NCI-H146 (cell line): ENCODE measurements at regions not wholly inside any gene's neighbourhood (a gene's known extent, or its start where the extent isn't known, plus 50 kb on each side); places are given as distances from the start of the nearest gene placed in this dataset.
"Not testable (repeated sequence)": the region's sequence is repeated elsewhere in the genome, so short reads cannot be mapped to it uniquely, and the experiment has no call there.

Experiments used
- DNase-seq: peaks from one replicate; lab custom pipeline; 2025; lab: John Stamatoyannopoulos, UW

DNA sequence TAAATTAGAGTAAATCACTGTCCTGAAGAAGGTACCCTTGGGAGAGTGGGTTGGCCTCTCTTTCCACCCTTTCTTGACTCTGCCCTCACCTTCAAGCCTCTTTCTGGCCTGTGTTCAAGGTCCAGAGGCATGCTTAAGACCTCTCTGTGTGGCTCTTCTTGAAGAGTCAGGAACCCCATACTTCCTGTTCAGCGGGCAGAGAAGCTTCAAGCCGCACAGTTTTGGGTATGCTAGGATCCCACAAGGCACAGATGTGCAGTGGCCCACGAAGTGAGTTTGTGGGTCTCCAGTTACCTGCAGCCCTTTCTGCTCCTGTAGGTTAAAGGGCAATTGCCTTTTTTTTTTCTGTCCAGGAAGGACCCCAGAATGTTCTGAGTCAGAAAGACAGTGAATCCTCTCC lies 113.7 kb downstream of the PPIAL4A start:
- not testable (repeated sequence) for DNase-seq

DNA sequence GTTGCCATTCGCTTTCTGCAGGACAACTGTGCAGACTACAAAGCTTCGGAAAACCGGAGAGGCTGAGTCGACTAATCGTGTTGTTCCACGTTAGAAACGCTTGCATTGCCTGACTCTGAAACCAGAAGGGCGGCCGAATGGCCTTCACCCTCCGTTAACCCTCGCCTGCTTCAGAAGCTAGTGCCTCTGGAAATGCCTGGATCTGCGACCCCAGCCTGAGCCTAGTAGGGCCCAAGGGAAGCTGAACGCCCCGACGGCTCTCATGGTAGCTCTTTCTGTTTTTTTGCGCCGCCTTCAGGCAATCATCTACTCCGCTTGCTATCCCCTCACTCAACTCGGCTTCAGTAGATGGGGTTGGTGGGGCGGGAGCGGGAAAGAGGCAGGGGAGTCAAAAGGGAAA lies 117.3 kb downstream of the PPIAL4A start:
- DNase-seq: not testable (repeated sequence)

DNA sequence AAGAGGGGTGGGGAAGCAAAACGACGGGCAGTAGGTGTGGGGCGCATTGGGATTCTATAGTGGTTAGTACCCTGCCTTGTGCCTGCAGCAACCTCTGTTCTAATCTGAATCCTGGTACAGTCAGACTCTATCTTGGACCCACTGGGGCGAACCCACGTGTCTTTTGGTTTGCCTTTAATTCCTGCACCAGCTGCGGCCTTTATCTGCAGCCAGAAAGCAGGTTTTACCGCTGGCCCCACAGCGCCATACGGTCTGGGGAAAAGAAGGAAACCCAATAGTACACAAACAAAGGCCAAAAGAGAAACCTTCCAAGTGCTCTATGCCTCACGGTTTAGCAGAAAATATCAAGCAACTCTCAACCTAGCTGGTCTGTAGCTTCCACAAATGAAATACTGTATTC lies 118.2 kb downstream of the PPIAL4A start:
- not testable (repeated sequence) for DNase-seq

DNA sequence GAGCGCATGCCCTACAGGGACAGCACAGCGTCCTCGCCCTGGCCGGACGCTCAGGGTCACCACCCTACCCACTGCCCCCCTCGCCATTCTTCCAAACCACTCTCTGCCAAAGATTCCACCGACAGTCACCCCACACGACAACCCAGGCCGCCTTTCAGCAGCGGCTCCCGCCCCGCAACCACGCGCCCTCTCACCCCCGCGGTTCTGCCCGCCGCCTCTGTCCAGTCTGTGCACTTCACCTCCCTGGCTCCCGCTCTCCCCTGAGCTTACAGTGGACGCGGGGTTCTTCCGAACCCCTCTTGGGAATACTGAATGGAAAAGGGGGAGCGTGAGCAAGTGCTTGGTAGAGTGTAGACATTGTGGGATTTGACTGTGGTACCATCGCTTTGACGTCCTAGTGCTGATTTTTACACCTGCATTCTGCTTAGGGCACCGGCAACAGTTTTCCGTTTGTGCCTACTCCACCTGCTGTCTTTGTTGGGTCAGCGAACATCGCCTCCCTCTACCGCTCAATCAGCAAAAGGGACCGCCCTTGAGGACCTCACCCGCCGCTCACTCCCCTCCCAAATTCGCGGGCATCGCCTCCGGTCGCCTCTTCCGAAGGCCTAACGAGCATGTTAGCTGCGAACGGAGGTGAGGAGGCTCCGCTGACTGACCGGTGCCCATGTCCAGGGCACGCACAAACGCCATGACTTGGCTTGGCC lies 119.1 kb downstream of the PPIAL4A start:
- DNase-seq: not testable (repeated sequence)

DNA sequence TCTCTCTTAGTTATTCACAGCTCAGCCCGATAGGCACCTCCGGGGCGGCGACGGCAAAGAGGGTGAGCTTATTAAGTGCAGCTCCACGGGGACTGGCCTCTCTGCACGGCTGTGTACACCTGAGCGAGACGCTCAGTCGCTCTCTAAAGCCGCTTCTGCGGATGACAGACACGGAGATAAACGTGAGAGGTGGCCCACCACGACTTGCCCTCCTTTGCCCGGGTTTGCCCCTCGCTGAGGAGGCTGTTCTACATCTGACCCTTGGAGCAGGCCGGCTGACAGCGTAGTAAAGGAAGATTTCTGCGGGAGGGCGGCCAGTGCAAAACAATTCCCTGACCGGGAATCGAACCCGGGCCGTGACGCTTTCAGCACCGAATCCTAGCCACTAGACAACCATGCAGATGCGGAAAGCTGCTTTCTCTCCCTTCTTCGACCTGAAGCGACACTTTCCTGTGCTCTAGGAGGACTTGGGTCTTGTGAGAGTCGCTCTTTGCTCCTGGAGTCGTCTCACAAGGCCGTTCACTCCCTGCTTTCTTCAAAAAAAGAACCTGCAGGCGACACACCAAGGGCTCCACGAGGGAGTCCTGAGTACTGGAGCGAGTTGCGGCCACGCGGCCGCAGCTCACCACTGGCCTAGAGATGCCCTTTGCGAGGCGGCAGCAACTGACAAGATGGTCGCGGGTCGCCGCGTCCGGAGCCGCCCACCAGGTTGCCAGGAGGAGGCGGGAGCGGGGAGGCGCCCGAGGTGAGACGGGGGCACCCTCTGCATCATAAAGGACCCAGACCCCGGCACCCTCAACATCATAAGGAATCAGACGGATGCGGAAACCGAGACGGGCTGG lies 119.9 kb downstream of the PPIAL4A start:
- not testable (repeated sequence) for DNase-seq

DNA sequence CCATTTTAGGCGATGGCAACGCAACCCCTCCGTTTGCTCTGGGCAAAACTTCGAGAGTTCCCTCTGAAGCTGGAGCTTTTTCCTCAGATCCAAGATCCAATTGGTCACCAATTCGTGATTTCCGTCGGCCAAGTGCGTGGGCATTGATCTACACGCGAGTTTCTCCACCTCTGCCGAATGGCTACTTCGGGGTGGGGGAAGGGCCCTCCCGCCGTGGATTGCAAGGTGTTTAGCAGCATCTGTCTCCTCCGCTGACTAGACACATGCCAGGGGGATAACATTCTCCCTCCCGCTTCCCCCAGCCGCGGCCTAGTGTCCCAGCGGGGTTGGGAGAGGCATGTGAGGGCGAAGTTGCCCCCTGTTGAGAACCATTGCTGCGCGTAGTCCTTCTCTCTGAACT lies 120.6 kb downstream of the PPIAL4A start:
- DNase-seq: not testable (repeated sequence)

DNA sequence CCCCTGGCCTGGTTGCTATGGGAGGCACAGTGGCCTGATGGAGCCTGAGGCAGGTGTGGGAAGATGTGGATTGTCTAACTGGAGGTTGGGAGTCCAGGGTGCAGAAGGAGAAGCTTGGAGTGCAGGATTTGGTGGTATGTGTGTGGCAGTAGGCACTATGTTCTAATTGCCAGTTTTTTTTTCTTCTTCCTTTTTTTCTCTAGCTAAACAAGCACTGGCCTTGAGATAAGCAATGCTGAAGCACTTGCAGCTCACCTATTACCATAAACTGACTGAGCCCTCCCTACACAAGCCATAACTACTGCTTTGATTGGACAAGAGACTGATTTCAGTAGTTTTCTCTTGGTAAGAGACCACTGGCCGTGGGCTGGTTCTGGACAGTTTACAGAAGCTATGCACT lies 123.6 kb downstream of the PPIAL4A start:
- DNase-seq: not testable (repeated sequence)

DNA sequence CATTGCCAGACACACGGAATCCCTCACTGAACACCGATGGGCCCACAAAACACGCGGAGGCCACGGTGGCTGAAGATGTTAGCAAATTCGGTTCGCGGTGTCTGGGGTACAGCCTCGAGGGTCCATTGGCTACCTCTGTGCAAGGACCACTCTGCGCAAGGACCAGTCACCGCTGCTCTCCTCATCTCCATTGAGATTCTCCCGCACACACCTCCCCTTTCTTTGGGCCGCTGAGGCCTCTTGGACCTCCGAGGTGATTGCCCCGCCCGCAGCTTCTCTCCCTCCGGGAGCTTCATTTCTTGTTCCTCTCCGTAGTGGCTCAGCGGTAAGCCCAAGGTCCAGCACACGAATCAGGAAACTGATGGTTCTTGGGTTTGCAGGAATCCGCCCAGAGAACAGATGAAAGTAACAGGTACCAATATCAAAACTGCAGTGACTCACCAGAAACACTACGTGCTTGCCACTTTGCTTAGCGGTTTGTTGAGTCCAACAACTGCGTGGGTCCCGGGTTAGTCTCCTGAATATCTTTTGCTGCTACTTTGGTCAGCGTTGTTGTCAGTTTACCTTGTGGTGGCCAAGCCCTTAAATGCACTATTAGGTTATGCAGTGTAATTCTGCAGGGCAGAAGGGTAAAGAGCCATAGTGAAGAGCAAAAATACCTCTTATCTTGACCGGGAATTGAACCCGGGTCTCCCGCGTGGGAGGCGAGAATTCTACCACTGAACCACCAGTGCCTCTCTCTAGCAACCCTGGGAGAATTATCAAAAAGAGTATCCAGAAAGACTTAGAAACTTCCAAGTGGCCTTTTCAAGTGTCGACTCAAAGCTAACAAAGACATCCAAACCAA lies 126.8 kb downstream of the PPIAL4A start:
- DNase-seq: peak; percentile 18

DNA sequence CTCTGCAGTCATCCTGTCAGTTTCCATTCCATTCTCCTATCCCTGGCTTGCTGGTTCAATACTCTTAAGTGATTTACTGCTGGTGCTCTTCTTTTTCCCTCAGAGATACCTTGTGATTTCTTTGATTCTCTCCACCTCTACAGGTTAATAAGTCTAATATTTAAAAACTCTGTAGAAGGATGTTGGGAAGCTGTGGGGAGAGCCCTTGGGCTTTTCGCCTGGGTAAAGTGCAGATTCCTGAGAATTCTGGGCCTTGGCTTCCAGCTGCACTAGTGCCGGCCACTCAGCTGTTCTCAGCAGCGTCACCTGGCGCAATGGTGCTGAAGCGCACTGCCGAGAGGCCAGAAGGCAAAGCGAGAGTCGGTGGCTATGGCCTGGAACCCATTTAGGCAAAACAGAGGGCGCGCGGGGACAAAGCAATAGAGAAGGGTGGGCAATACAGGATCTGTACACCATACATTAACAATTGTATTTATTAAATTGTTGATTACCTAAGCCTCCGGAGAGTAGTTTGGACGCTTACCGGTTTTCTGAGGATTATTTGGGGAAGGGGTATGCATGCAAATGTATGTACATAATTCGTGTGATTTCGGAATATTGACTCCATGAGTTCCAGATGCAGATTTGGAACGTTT lies 130.3 kb downstream of the PPIAL4A start:
- not testable (repeated sequence) for DNase-seq

DNA sequence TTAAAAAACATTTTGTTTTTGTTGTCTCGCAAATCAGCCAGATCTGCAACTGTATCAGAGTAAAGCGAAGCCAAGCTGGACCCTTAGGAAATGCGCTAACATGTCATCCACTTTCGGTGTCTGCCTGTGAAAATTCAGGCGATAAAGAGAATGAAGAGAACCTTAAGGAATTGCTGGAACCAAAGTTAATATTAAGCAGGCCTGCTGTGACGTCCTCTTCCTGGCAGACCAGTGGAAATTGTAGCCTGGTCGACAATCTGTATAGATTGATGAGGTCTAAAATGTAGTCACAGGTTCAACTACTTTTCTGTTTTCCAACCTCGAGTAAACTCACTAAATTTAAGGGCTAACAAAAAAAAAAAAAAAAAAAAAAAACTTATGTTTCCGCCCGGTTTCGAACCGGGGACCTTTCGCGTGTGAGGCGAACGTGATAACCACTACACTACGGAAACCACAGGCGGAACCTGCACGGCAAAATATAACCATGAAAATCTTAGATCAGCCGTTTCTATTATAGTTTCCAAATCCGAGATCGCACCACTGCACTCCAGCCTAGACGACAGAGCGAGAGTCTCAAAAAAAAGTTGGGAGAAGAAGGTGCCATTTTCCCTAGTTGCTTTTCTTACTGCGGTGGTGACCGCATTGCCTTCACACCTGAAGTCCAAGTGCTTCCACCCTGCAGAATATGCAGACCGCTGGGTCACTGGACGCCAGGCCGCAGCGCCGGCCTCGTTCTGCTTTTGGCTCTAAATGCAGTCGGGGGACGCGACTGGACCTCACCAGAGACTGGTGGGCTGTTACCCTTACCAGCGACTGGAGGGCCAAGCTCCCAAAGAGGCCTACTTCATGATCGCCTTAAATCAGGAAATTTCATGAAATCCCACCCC lies 131.0 kb downstream of the PPIAL4A start:
- DNase-seq: not testable (repeated sequence)

DNA sequence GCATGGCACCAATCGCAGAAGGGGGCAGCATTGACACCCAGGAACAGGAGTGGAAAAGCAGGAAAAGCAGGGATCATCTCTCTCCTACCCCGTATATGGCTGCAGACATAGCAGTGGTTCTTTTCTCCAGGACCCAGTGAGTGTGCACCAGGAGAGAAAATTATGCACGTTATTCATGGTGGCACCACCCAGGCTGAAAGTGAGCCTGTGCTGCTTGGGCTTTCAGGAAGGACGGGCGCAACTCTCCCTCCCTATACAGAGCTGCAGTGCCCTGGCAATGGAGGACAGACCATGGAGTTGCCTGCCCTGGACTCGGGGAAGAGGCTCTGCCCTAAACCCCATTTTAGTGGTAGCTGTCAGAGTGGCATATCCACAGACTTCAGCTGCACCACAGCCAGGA lies 132.1 kb downstream of the PPIAL4A start:
- DNase-seq: not testable (repeated sequence)

DNA sequence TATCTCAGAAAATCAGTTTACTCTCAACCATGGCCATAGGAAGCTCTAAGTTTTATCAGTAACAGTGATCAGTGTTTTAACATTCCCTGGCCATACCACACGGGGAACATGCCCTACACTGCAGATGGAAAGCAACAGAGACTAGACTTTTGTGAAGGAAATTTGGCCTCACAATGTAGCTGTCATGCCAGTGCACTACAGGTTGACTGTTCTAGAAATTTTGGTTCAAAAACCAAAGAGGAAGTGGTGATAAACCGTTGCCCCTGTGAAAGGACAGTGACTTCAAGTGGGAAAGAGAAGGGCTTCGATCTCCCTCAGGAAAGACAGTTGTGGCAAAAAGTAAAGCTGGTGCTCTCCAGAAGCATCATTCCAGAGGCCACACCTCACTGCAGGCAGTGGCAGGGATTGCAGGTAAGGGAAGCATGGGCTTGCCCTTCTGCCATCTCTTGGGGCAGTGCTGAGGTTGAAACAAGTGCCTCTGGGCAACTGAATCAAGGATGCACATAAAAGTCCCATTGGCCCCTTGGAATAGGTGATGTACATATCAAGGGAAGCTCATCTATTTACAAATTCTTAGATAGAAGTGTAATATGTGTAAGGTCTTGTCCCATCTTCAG lies 143.4 kb downstream of the PPIAL4A start:
- DNase-seq: not testable (repeated sequence)

DNA sequence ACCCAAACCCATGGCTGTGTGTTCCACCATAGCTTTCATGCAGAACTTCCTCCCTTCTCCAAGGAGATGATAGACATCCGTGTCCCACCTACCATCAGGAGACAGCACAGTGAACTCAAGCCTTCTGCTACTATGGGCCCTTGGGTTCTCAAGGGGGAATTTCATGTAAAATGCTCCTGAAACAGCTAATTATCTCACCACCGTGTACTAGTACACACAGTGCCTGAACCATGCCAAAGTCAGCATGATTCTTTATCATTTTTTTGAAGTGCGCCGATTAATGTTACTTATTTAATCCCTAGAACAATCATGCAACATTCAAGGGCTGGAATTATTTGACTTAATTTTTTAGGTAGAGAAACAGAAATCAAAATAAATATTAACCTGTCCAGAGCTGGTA lies 147.2 kb downstream of the PPIAL4A start:
- DNase-seq: not testable (repeated sequence)

DNA sequence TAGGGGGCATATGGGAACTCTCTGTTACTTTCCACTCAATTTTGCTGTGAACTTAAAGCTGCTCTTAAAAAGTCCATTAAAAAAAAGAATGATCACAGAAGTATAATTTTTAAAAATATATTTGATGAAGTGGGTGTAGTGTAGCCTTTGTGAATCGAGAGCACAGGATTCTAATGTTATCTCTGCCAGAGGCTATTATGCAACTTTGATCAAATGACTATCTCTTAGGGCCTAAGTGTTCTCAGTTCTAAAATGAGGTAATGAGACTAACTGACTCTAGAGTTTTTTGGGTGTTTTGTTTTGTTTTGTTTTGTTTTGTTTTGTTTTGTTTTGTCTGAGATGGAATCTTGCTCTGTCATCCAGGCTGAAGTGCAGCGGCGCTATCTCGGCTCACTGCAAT lies 143.2 kb downstream of the FAM72B start:
- not testable (repeated sequence) for DNase-seq

DNA sequence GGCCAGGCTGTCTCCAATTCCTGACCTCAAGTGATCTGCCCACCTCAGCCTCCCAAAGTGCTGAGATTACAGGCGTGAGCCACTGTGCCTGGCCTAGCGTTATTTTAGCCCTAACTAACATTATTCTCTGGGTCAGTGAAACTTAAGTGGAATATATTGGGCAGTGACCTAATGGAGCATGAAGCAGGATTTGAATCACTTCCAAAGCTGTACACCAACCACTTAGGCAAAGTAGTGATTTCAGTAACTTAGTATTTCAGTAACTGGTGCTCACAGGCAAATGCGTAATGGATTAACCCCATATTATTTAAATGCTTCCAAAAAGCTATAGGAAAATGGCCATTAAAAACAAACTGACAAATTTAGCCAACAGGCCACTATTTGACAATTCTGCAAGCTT lies 142.6 kb downstream of the FAM72B start:
- DNase-seq: not testable (repeated sequence)

DNA sequence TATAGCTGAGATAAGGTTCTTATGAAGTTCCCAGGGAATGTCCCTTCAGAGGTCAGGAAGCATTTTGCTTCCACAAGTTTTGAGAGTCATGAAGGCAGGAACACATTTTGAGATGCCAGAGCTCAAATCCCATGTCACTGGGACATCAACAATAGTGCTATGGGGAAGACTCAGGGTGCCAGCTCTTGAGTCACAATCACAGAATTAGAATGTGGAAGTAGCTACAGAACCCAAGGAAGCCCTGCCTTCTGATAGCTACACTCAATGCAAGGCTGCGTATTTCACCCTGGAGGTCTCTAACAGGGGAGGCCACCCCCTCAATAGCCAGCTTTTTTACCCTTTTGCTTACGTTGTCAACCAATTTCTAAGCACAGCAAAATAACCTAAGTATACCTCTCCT lies 141.3 kb downstream of the FAM72B start:
- not testable (repeated sequence) for DNase-seq

DNA sequence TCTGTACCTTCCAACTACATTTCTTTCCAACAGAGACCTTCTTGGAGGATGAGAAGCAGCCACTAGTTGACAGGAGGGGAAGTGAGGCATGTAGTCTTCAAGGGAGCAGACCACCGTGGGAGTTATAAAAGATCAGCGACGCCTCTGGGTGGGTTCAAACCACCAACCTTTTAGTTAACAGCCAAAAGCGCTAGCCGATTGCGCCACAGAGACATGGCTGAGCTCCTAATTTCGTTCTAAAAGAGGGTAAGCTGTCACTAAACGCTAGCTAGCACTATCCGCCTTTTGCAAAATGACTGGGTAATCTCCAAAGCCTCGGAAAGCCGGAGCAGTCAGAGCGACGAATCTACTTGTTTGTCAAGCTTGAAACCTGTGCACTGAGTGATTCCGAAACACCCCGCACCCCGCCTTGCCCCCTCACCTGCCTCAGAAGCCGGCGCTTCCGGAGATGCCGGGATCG lies 135.8 kb downstream of the FAM72B start:
- DNase-seq: peak; percentile 16

DNA sequence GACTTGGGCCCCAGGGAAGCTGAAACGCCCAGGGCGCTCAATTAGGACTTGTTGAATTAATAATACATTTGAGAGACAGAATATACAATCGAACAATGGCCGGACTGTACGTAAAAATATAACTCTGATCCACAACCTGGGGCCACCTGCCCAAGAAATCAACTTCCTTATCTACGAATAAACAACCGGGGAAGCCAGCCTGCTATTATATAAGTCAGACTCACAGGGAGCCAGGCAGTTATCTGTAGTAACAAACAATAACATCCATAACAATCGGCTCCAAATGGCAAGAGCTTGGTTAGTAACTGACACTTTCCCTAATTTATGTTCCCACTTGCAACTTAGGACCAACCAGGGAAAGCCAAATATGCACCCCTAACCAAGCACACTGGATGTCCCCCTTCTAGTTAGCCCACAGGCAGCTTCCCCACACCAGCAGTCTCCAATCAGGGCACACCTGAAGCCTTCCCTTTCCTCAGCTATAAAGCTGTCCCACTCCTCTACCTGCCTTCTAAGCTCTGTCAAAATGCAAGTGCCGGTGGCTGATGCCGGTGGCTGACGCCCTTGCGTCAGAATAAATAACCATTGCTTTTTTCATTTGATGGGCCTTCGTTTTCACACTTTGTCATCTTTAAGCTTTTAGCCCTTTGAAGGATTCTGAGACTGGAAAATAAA lies 135.2 kb downstream of the FAM72B start:
- DNase-seq: not testable (repeated sequence)

DNA sequence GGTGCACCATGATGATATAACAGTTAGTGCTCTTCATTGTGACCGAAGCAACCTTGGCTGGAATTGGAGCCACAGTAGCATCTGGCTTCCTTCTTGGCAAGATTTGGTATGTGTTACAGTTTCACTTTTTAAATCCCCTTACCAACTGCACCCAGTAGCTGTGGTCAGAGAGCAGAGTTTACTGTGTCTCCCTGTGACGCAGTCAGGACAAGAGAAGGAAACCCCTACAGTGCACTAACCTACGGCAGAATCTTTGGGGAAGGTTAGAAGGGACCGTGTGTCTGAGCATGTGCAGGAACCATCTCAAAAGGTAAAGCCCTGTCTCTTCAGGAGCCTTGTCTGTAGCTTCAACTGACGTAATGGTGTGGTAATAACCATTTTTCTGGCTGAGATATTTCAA lies 134.0 kb downstream of the FAM72B start:
- DNase-seq: not testable (repeated sequence)
